HFFc6 (cell line): ENCODE measurements at regions not wholly inside any gene's neighbourhood (a gene's known extent, or its start where the extent isn't known, plus 50 kb on each side); places are given as distances from the start of the nearest gene placed in this dataset.
"Not testable (repeated sequence)": the region's sequence is repeated elsewhere in the genome, so short reads cannot be mapped to it uniquely, and the experiment has no call there.

Experiments used
- DNase-seq: peaks from one replicate; pipeline ENCODE4 v3.0.0-alpha.2; 2018
- H3K27ac Mint-ChIP-seq: 2 replicates; pipeline ENCODE4 v1.8.0; 2020; ENCODE audit warnings: mild to moderate bottlenecking, mixed read lengths
- H3K27me3 Mint-ChIP-seq: 2 replicates; pipeline ENCODE4 v1.8.0; 2021; ENCODE audit warnings: mild to moderate bottlenecking, moderate library complexity, mixed read lengths; ENCODE audit not compliant: insufficient read depth
- H3K36me3 Mint-ChIP-seq: 2 replicates; pipeline ENCODE4 v1.8.0; 2021; ENCODE audit warnings: low read depth, mixed read lengths
- H3K4me1 Mint-ChIP-seq: 2 replicates; pipeline ENCODE4 v1.8.0; 2020; ENCODE audit warnings: low read depth, mixed read lengths
- H3K4me3 Mint-ChIP-seq: 2 replicates; pipeline ENCODE4 v1.8.0; 2020; ENCODE audit warnings: mild to moderate bottlenecking, moderate library complexity, mixed read lengths
- H3K9me3 Mint-ChIP-seq: 2 replicates; pipeline ENCODE4 v1.8.0; 2020; ENCODE audit warnings: mild to moderate bottlenecking, mixed read lengths
- CTCF ChIP-seq: fragments of 200-600 bp; sonication (generic); IDR thresholded peaks from 2 replicates; pipeline ENCODE4 v1.5.0; 2021; ENCODE audit warnings: antibody characterized with exemption, mild to moderate bottlenecking

DNA sequence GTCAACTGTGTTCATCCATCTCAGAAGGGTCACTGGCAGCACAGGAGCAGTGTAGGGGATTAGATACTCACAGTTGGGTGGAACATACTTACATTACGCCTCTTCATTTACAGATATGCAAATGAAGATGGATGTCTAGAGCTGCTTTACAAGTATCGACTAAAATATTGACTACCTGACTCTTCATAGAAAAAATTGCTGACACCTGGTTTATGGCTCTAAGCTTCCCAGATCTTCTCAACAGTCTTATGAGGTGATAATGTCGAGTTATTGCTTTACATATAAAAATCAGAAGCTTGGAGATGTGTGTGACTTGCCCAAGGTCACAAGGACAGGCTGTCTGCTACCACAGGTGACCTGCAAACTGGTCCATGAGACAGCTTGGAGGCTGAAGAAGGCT is 677.2 kb downstream of the TYW1 start:
- Mint-ChIP-seq H3K27ac (no peak overlapping the region), H3K36me3 (no peaks in the 10 kb centered on the region), H3K9me3 (peaks cover 68% of the 10 kb centered on the region), H3K4me3 (no peak overlapping the region), H3K4me1 (no peaks in the 10 kb centered on the region), H3K27me3 (no peaks in the 10 kb centered on the region; the same call in 1 of the 2 replicates)
- no peak for TF ChIP-seq CTCF
- DNase-seq, result no peak

- peaks cover 73% of the 10 kb centered on the region for H3K9me3 Mint-ChIP-seq
- H3K27me3 Mint-ChIP-seq, DNase-seq, H3K27ac Mint-ChIP-seq, H3K4me3 Mint-ChIP-seq, H3K36me3 Mint-ChIP-seq, H3K4me1 Mint-ChIP-seq: not testable (repeated sequence)
These were observed 678.2 kb downstream of the TYW1 start for GRCh38 chr7:67674862-67675261.

DNA sequence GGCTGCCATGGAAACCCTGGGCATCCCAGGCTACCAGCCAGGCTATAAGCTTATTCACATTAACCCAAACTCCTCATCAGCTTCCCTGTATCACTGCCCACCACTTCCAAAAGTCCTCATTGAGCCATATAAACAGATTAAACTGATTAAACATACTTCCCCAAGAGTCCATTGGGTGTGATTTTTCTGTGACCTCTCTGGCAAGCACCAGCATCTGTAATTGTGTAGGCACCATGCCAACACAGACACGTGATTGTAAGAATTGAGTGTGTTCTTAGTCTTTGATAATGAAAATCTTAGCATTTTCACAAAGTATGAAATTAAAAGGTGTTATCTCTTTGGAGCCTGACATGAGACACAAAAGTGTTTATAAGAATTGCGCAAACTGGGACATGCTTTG is 679.3 kb downstream of the TYW1 start:
- TF ChIP-seq CTCF, result no peak
- H3K4me1 Mint-ChIP-seq, result no peaks in the 10 kb centered on the region
- no peaks in the 10 kb centered on the region; the same call in 1 of the 2 replicates for H3K27me3 Mint-ChIP-seq
- peaks cover 67% of the 10 kb centered on the region for H3K9me3 Mint-ChIP-seq
- H3K27ac Mint-ChIP-seq, result no peak overlapping the region
- DNase-seq, result no peak
- H3K36me3 Mint-ChIP-seq, result no peaks in the 10 kb centered on the region
- no peak overlapping the region for H3K4me3 Mint-ChIP-seq

DNA sequence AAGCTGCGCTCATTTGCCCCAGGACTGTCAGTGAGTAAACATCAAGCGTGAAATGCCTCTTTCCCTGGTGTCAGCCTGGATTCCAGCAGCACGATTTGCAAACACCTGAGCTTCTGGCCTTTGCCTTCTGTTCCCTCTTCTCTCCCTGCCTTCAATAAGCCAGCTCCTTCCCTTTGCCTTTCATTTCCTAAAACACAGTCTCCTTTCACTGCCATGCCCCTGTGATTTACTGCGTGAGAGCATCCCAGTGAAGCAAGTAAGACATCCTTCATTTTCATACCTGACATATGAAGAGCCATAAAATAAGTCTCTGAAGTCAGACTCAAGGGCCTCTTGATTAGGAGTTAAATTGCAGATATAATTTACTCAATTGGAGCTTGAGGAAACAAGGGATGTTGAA is 681.8 kb downstream of the TYW1 start:
- TF ChIP-seq CTCF, result no peak
- Mint-ChIP-seq H3K36me3 (no peaks in the 10 kb centered on the region), H3K4me3 (no peak overlapping the region), H3K9me3 (peaks cover 60% of the 10 kb centered on the region), H3K4me1 (no peaks in the 10 kb centered on the region), H3K27ac (no peak overlapping the region), H3K27me3 (no peaks in the 10 kb centered on the region; the same call in 1 of the 2 replicates)
- DNase-seq, result no peak

- Mint-ChIP-seq H3K4me3 (no peak overlapping the region), H3K36me3 (peaks cover 5% of the 10 kb centered on the region; the same call in 1 of the 2 replicates), H3K4me1 (no peaks in the 10 kb centered on the region), H3K9me3 (peaks cover 30% of the 10 kb centered on the region), H3K27me3 (no peaks in the 10 kb centered on the region), H3K27ac (no peak overlapping the region)
- no peak for TF ChIP-seq CTCF
- DNase-seq, result no peak
These were observed 687.0 kb downstream of the TYW1 start for GRCh38 chr7:67683628-67684027.

DNA sequence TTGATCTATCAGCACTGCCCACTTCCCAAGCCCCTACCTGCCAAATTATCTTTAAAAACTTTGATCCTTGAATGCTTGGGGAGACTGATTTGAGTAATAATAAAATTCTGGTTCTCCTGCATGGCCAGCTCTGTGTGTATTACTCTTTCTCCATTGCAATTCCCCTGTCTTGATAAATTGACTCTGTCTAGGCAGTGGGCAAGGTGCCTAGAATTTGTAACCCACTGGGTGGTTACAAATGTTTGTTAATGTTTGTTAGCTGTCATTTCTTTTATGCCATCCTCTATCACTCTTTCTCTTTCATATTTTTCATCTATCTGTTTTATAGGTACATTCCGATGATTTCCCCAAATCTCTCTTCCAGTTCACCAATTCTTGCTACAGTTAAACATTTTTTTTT is 694.1 kb downstream of the TYW1 start:
- Mint-ChIP-seq H3K27ac (no peak overlapping the region), H3K9me3 (peaks cover 57% of the 10 kb centered on the region), H3K4me3 (no peak overlapping the region), H3K36me3 (peaks cover 9% of the 10 kb centered on the region), H3K27me3 (no peaks in the 10 kb centered on the region), H3K4me1 (no peaks in the 10 kb centered on the region)
- TF ChIP-seq CTCF, result no peak
- DNase-seq, result no peak
